IMR-90 (cell line): ENCODE measurements at regions not wholly inside any gene's neighbourhood (a gene's known extent, or its start where the extent isn't known, plus 50 kb on each side); places are given as distances from the start of the nearest gene placed in this dataset.
A peak's percentile ranks its signal among the peaks of the same experiment; 100 is the strongest.

Experiments used
- ATAC-seq: fragments of 200-7000 bp; cut with Tn5 transposase; 2 replicates; pipeline ENCODE4 v1.9.1; 2020; ENCODE audit warnings: low read depth, mild to moderate bottlenecking, moderate library complexity
- BruUV-seq: library from RNA; stranded (reverse); fragments of 400-500 nt; replicated peaks from 2 replicates; lab custom pipeline; 2021; lab: Mats Ljungman, UMichigan
- CTCF ChIA-PET: fragments of 300-600 bp; formaldehyde crosslinking; extraction: SDS; loops from one replicate; lab custom pipeline; 2021; ENCODE audit warnings: antibody characterized with exemption; lab: Yijun Ruan, JAX
- POLR2A ChIA-PET: fragments of 300-600 bp; sonication (Branson Sonifier 250); formaldehyde crosslinking; loops from one replicate; lab custom pipeline; 2022; ENCODE audit warnings: antibody characterized with exemption; ENCODE audit not compliant: unreplicated experiment; lab: Charles Lee
- DNase-seq: peaks from one replicate; pipeline ENCODE4 v3.0.0; 2013
- H2AFZ ChIP-seq: replicated peaks from 2 replicates; pipeline ENCODE3; 2013; ENCODE audit warnings: low read length, mild to moderate bottlenecking; ENCODE audit not compliant: poor library complexity
- H2AK5ac ChIP-seq: 2 replicates; pipeline ENCODE4 v1.6.1; 2013; ENCODE audit warnings: low read depth, low read length, inconsistent platforms
- H2AK9ac ChIP-seq: replicated peaks from 2 replicates; pipeline ENCODE3; 2013; ENCODE audit warnings: mild to moderate bottlenecking, low read depth, low read length, moderate library complexity; ENCODE audit not compliant: poor library complexity
- H2BK120ac ChIP-seq: 2 replicates; pipeline ENCODE4 v1.6.1; 2013; ENCODE audit warnings: low read depth, low read length, inconsistent platforms
- H2BK15ac ChIP-seq: 3 replicates; pipeline ENCODE4 v1.6.1; 2013; ENCODE audit warnings: low read depth, low read length, inconsistent platforms
- H2BK20ac ChIP-seq: 2 replicates; pipeline ENCODE4 v1.6.1; 2013; ENCODE audit warnings: low read depth, mild to moderate bottlenecking, inconsistent platforms, low read length, moderate library complexity
- H2BK5ac ChIP-seq: 2 replicates; pipeline ENCODE4 v1.6.1; 2013; ENCODE audit warnings: mild to moderate bottlenecking, low read depth, low read length, inconsistent platforms; ENCODE audit not compliant: poor library complexity, severe bottlenecking
- H3K14ac ChIP-seq: replicated peaks from 2 replicates; pipeline ENCODE4 v1.6.1; 2013; ENCODE audit warnings: low read depth, low read length, inconsistent platforms
- H3K18ac ChIP-seq: 2 replicates; pipeline ENCODE4 v1.6.1; 2013; ENCODE audit warnings: low read depth, low read length, control low read depth
- H3K23ac ChIP-seq: 2 replicates; pipeline ENCODE4 v1.6.1; 2013; ENCODE audit warnings: low read depth, low read length, inconsistent platforms
- H3K27ac ChIP-seq: 2 replicates; pipeline ENCODE4 v1.5.1; 2013; ENCODE audit warnings: mild to moderate bottlenecking, control low read depth, low read length; ENCODE audit not compliant: insufficient read depth
- H3K27me3 ChIP-seq: 2 replicates; pipeline ENCODE4 v1.6.1; 2013; ENCODE audit warnings: low read length; ENCODE audit not compliant: control insufficient read depth, insufficient read depth
- H3K36me3 ChIP-seq: 2 replicates; pipeline ENCODE4 v1.6.1; 2013; ENCODE audit warnings: low read length, mixed read lengths; ENCODE audit not compliant: control insufficient read depth, insufficient read depth
- H3K4ac ChIP-seq: 2 replicates; pipeline ENCODE4 v1.6.1; 2013; ENCODE audit warnings: low read depth, low read length, inconsistent platforms
- H3K4me1 ChIP-seq: 2 replicates; pipeline ENCODE4 v1.6.1; 2013; ENCODE audit warnings: low read length, mixed read lengths; ENCODE audit not compliant: control insufficient read depth, insufficient read depth
- H3K4me2 ChIP-seq: 2 replicates; pipeline ENCODE4 v1.6.1; 2013; ENCODE audit warnings: low read depth, mild to moderate bottlenecking, control low read depth, low read length, moderate library complexity
- H3K4me3 ChIP-seq: 2 replicates; pipeline ENCODE4 v1.5.1; 2013; ENCODE audit warnings: low read depth, mild to moderate bottlenecking, control low read depth, low read length, moderate library complexity; ENCODE audit not compliant: insufficient read depth
- H3K56ac ChIP-seq: 2 replicates; pipeline ENCODE4 v1.6.1; 2013; ENCODE audit warnings: low read length, inconsistent platforms; ENCODE audit not compliant: insufficient read depth; ENCODE audit errors: extremely low read depth
- H3K79me1 ChIP-seq, 2 experiments: 2 replicates each; pipeline ENCODE4 v1.6.1; 2013; ENCODE audit warnings: low read length in 2 of 2, inconsistent platforms in 1 of 2, low read depth in 1 of 2
- H3K9ac ChIP-seq: 2 replicates; pipeline ENCODE4 v1.6.1; 2013; ENCODE audit warnings: low read depth, low read length, control low read depth
- H3K9me1 ChIP-seq: 2 replicates; pipeline ENCODE4 v1.6.1; 2013; ENCODE audit warnings: low read length, inconsistent platforms; ENCODE audit not compliant: insufficient read depth
- H3K9me3 ChIP-seq: 2 replicates; pipeline ENCODE4 v1.6.1; 2013; ENCODE audit warnings: low read length; ENCODE audit not compliant: control insufficient read depth, insufficient read depth
- H4K20me1 ChIP-seq: 2 replicates; pipeline ENCODE4 v1.6.1; 2013; ENCODE audit warnings: low read length, inconsistent platforms; ENCODE audit not compliant: insufficient read depth
- H4K5ac ChIP-seq: 2 replicates; pipeline ENCODE4 v1.6.1; 2013; ENCODE audit warnings: mild to moderate bottlenecking, low read depth, low read length, control low read depth
- H4K8ac ChIP-seq, 2 experiments: 2 replicates each; pipeline ENCODE4 v1.6.1; 2013; ENCODE audit warnings: low read depth in 2 of 2, low read length in 2 of 2, control low read depth in 1 of 2, inconsistent platforms in 1 of 2
- H4K91ac ChIP-seq: 2 replicates; pipeline ENCODE4 v1.6.1; 2013; ENCODE audit warnings: low read depth, low read length, inconsistent platforms; ENCODE audit not compliant: insufficient read depth
- CTCF ChIP-seq: conservative IDR thresholded peaks from 2 replicates; pipeline ENCODE4 v1.5.1; 2012; ENCODE audit warnings: mild to moderate bottlenecking, low read depth, low read length, improper control_type of control experiment
- SMC3 ChIP-seq: fragments of 150-350 bp; IDR thresholded peaks from 2 replicates; pipeline ENCODE4 v1.6.1; 2016; ENCODE audit warnings: low read depth, mild to moderate bottlenecking, antibody characterized with exemption, low read length, moderate library complexity
- WGBS, 2 experiments: methylation state at CpG; one replicate each; pipeline versions ENCODE4 v1.1.5 to v1.1.7; 2013; ENCODE audit warnings: missing lambda C conversion rate in 2 of 2; ENCODE audit not compliant: insufficient read length in 1 of 2; ENCODE audit errors: extremely low coverage in 2 of 2; 5-methylcytosine and 5-hydroxymethylcytosine counted together
- dilution Hi-C: fragments of 300-500 bp; cut with HindIII; formaldehyde crosslinking; loops from one replicate; pipeline ENCODE4 v1.14.3; 2018; ENCODE audit warnings: low sequenced_read_pairs; ENCODE audit not compliant: unreplicated experiment
- in situ Hi-C: fragments of 300-500 bp; cut with MboI; formaldehyde crosslinking; loops from 3 replicates; pipeline ENCODE4 v1.14.3; 2019; ENCODE audit warnings: low sequenced_read_pairs, inconsistent platforms, mixed read lengths
- intact Hi-C: fragments of 100-400 bp; cut with micrococcal nuclease; formaldehyde crosslinking; loops from 2 replicates; pipeline ENCODE4 v1.10.0; 2022

- no peak overlapping the region for H4K91ac ChIP-seq
Observed at GRCh38 chr10:86583983-86584382, 62.4 kb upstream of the WAPL start.

More at GRCh38 chr10:86583983-86584382, 62.4 kb upstream of the WAPL start:
- DNase-seq (no peak), ATAC-seq (no peak)
- Histone ChIP-seq H3K23ac (no peak overlapping the region), H3K4ac (no peak overlapping the region), H2BK15ac (no peak overlapping the region), H2BK120ac (no peak overlapping the region), H2BK20ac (no peak overlapping the region), H3K4me1 (no peaks in the 10 kb centered on the region), H2AFZ (peak overlapping the region; percentile 3), H3K14ac (no peak overlapping the region), H3K27me3 (peaks cover 4% of the 10 kb centered on the region; the same call in 1 of the 2 replicates), H2AK9ac (no peak overlapping the region), H3K27ac (no peak overlapping the region), H4K5ac (no peak overlapping the region), H3K4me3 (no peak overlapping the region), H4K20me1 (no peaks in the 10 kb centered on the region), H3K4me2 (no peak overlapping the region), H3K9me3 (no peaks in the 10 kb centered on the region), H2AK5ac (no peak overlapping the region), H3K9me1 (no peaks in the 10 kb centered on the region), H4K8ac (no peak overlapping the region), H3K9ac (no peak overlapping the region), H2BK5ac (no peak overlapping the region), H3K56ac (no peak overlapping the region), H3K79me1 (no peaks in the 10 kb centered on the region), H3K36me3 (no peaks in the 10 kb centered on the region), H3K18ac (no peak overlapping the region)
- intact Hi-C loops (no loop called here), dilution Hi-C loops (no loop called here), in situ Hi-C loops (loop anchor here (25.0 kb wide), 1 partner anchor 397 kb away; no protein-coding TSS in a partner anchor)
- WGBS, 2 experiments, result no CpG with 5 or more reads among the region's 4 CpGs
- ChIA-PET POLR2A (no interaction called here), CTCF (interaction anchor here (2.5 kb wide), 1 partner anchor 183 kb away, joined by 17 read pairs; no protein-coding TSS in a partner anchor)
- TF ChIP-seq SMC3, result no peak
- no peak for TF ChIP-seq CTCF
- BruUV-seq, result no TSS peak
